DOHH2 (cell line): ENCODE measurements at regions not wholly inside any gene's neighbourhood (a gene's known extent, or its start where the extent isn't known, plus 50 kb on each side); places are given as distances from the start of the nearest gene placed in this dataset.

Experiments used
- H3F3A ChIP-seq: fragments of 200-600 bp; sonication (generic), shearing (Covaris generic); 2 replicates; pipeline ENCODE4 v1.6.0; 2016; ENCODE audit warnings: antibody characterized with exemption, mild to moderate bottlenecking; ENCODE audit not compliant: control insufficient read depth, insufficient read depth
- H3K27ac ChIP-seq: fragments of 200-600 bp; sonication (generic); 2 replicates; pipeline ENCODE4 v1.5.1; 2014; ENCODE audit warnings: low read depth, mild to moderate bottlenecking, low read length, moderate library complexity
- H3K27me3 ChIP-seq: fragments of 200-600 bp; sonication (generic); 2 replicates; pipeline ENCODE4 v1.6.1; 2014; ENCODE audit warnings: mild to moderate bottlenecking, low read length, mixed read lengths; ENCODE audit not compliant: control insufficient read depth
- H3K36me3 ChIP-seq: fragments of 200-600 bp; sonication (generic); 2 replicates; pipeline ENCODE4 v1.6.1; 2014; ENCODE audit warnings: mild to moderate bottlenecking, low read length, moderate library complexity, mixed read lengths; ENCODE audit not compliant: control insufficient read depth
- H3K4me1 ChIP-seq: fragments of 200-600 bp; sonication (generic); 2 replicates; pipeline ENCODE4 v1.6.1; 2014; ENCODE audit warnings: mild to moderate bottlenecking, low read length, mixed read lengths; ENCODE audit not compliant: control insufficient read depth
- H3K4me2 ChIP-seq: fragments of 200-600 bp; sonication (generic); 2 replicates; pipeline ENCODE4 v1.6.0; 2014; ENCODE audit warnings: mild to moderate bottlenecking, low read length, moderate library complexity
- H3K4me3 ChIP-seq: fragments of 200-600 bp; sonication (generic); 2 replicates; pipeline ENCODE4 v1.5.1; 2014; ENCODE audit warnings: mild to moderate bottlenecking, low read length, mixed read lengths
- H3K79me2 ChIP-seq: fragments of 200-600 bp; sonication (generic); 2 replicates; pipeline ENCODE4 v1.6.1; 2014; ENCODE audit warnings: mild to moderate bottlenecking, low read length, mixed read lengths; ENCODE audit not compliant: control insufficient read depth
- H3K9me2 ChIP-seq: fragments of 200-600 bp; sonication (generic); replicated peaks from 2 replicates; pipeline ENCODE4 v1.6.1; 2014; ENCODE audit warnings: mild to moderate bottlenecking, low read length, mixed read lengths; ENCODE audit not compliant: control insufficient read depth
- H3K9me3 ChIP-seq: fragments of 200-600 bp; sonication (generic); 2 replicates; pipeline ENCODE4 v1.6.1; 2014; ENCODE audit warnings: antibody characterized with exemption, low read length, mixed read lengths; ENCODE audit not compliant: control insufficient read depth, insufficient read depth
- H4K20me1 ChIP-seq: fragments of 200-600 bp; sonication (generic); 2 replicates; pipeline ENCODE4 v1.6.0; 2014; ENCODE audit warnings: low read depth, mild to moderate bottlenecking, antibody characterized with exemption, low read length, moderate library complexity; ENCODE audit not compliant: control insufficient read depth, insufficient read depth
- CTCF ChIP-seq: fragments of 200-600 bp; sonication (generic); IDR thresholded peaks from one replicate; pipeline ENCODE4 v1.5.1; 2014; ENCODE audit warnings: antibody characterized with exemption, mild to moderate bottlenecking, low read depth, low read length; ENCODE audit not compliant: poor library complexity, severe bottlenecking
- EZH2phosphoT487 ChIP-seq: fragments of 200-600 bp; sonication (generic); IDR thresholded peaks from 2 replicates; pipeline ENCODE4 v1.6.1; 2017; ENCODE audit warnings: borderline replicate concordance, mild to moderate bottlenecking, antibody characterized with exemption, low read length, moderate library complexity, mixed read lengths

GRCh38 chr4:79213010-79213409, 112.9 kb downstream of the NAA11 start:
- no peak overlapping the region for H3K27ac ChIP-seq
- no peaks in the 10 kb centered on the region for H3K79me2 ChIP-seq
- H4K20me1 ChIP-seq = no peaks in the 10 kb centered on the region
- no peak overlapping the region for H3K4me3 ChIP-seq
- no peaks in the 10 kb centered on the region for H3K27me3 ChIP-seq
- no peaks in the 10 kb centered on the region for H3K9me3 ChIP-seq
- H3K36me3 ChIP-seq = no peaks in the 10 kb centered on the region
- H3F3A ChIP-seq = no peaks in the 10 kb centered on the region
- no peak overlapping the region for H3K4me2 ChIP-seq
- TF ChIP-seq EZH2phosphoT487 (no peak), CTCF (no peak)
- no peaks in the 10 kb centered on the region for H3K4me1 ChIP-seq
- H3K9me2 ChIP-seq = no peaks in the 10 kb centered on the region

DNA sequence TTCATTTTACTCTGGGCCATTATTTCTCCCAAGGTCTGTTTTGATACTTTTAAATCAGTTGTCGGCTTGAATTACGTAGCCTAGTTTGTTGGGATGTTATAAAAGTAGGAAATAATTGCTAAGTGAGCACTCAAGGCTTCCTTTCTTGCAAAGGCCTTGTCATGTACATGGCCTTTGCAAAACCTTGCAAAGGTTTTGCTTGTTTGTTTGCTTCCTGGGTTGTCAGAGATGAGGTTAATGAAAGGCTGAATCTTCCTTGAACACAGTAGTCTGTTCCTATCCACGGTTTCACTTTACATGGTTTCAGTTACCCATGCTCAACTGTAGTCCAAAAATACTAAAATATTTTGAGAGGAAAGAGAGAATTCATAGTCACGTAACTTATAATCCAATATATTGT, 113.5 kb downstream of the NAA11 start:
- Histone ChIP-seq H4K20me1 (no peaks in the 10 kb centered on the region), H3K36me3 (no peaks in the 10 kb centered on the region), H3K9me3 (no peaks in the 10 kb centered on the region), H3K4me1 (no peaks in the 10 kb centered on the region), H3K9me2 (no peaks in the 10 kb centered on the region), H3K27me3 (no peaks in the 10 kb centered on the region), H3K27ac (no peak overlapping the region), H3F3A (no peaks in the 10 kb centered on the region), H3K4me3 (no peak overlapping the region), H3K4me2 (no peak overlapping the region), H3K79me2 (no peaks in the 10 kb centered on the region)
- TF ChIP-seq CTCF = no peak

- Histone ChIP-seq H3K27me3 (no peaks in the 10 kb centered on the region), H3K9me3 (no peaks in the 10 kb centered on the region), H3K4me3 (no peak overlapping the region), H3K9me2 (no peaks in the 10 kb centered on the region), H3F3A (no peaks in the 10 kb centered on the region), H4K20me1 (no peaks in the 10 kb centered on the region), H3K4me1 (no peaks in the 10 kb centered on the region), H3K79me2 (no peaks in the 10 kb centered on the region), H3K4me2 (no peak overlapping the region), H3K27ac (no peak overlapping the region), H3K36me3 (no peaks in the 10 kb centered on the region)
- TF ChIP-seq CTCF = no peak
- TF ChIP-seq EZH2phosphoT487 = no peak
These were observed 114.4 kb downstream of the NAA11 start for GRCh38 chr4:79211490-79211889.

DNA sequence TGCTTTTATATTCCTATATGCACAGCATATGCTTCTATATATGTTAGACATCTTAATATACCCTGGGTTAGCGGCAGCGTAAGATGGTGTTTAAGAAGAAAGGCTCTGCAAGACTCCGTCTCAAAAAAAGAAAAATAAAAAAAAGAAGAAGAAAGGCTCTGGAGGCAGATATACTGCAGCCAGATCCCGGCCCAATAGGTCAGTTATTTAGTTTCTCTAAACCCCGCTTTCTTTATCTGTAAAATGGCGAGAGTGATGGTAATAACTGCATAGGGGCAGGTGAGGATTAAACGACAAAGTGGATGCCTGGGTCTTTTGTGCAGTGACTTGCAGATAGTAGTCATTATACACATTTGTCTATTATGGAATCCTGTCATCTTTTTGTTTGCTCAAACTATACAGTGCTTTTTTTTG, 115.2 kb downstream of the NAA11 start:
- Histone ChIP-seq H3K27ac (no peak overlapping the region), H3K4me3 (no peak overlapping the region), H3K27me3 (no peaks in the 10 kb centered on the region), H3K4me2 (no peak overlapping the region), H3K36me3 (no peaks in the 10 kb centered on the region), H3F3A (no peaks in the 10 kb centered on the region), H3K9me2 (no peaks in the 10 kb centered on the region), H3K4me1 (no peaks in the 10 kb centered on the region), H3K79me2 (no peaks in the 10 kb centered on the region), H3K9me3 (no peaks in the 10 kb centered on the region), H4K20me1 (no peaks in the 10 kb centered on the region)
- TF ChIP-seq EZH2phosphoT487 (no peak), CTCF (no peak)
